ENCODE measurements at regions not wholly inside any gene's neighbourhood (a gene's known extent, or its start where the extent isn't known, plus 50 kb on each side); places are given as distances from the start of the nearest gene placed in this dataset.

- H3K4me1 ChIP-seq, result no peaks in the 10 kb centered on the region
- H4K20me1 ChIP-seq, result no peaks in the 10 kb centered on the region
- H3K27me3 ChIP-seq, result no peaks in the 10 kb centered on the region
- H3K36me3 ChIP-seq, result no peaks in the 10 kb centered on the region
- H3K27ac ChIP-seq, result no peak overlapping the region
- no peak overlapping the region for H3K4me3 ChIP-seq
- TF ChIP-seq Cebpa-rat (IDR thresholded peaks at IDR 0.05), result no peak
- H3K9ac ChIP-seq, result no peak overlapping the region
- H3K9me3 ChIP-seq, result no peaks in the 10 kb centered on the region
- no peak overlapping the region for H3K4me2 ChIP-seq
These were observed 792.1 kb upstream of the ARGLU1 start for GRCh38 chr13:107360010-107360409.

DNA sequence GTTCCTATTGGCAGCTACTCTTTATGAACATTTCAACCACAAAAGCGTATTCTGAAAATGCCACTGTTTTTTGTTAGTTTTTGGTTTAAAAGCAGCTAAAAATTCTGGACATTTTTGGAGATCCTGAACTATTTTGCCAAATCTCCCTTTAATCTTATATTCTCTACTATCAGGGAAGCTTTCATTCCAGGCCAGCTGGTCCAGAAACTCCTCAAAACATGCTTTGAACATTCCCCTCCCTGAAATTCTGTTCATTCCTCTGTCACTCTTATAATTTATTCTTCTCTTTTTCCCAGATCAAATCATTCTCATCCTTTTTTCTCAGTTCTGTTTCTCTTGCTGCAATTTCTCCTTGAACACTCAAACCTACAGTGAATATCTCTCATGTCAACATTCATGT is 790.9 kb upstream of the ARGLU1 start:
- Histone ChIP-seq H3K9ac (no peak overlapping the region), H3K4me3 (no peak overlapping the region), H3K27ac (no peak overlapping the region), H3K36me3 (no peaks in the 10 kb centered on the region), H3K4me1 (no peaks in the 10 kb centered on the region), H4K20me1 (no peaks in the 10 kb centered on the region), H3K4me2 (no peak overlapping the region), H3K9me3 (no peaks in the 10 kb centered on the region), H3K27me3 (no peaks in the 10 kb centered on the region)
- no peak for TF ChIP-seq Cebpa-rat (IDR thresholded peaks at IDR 0.05)

DNA sequence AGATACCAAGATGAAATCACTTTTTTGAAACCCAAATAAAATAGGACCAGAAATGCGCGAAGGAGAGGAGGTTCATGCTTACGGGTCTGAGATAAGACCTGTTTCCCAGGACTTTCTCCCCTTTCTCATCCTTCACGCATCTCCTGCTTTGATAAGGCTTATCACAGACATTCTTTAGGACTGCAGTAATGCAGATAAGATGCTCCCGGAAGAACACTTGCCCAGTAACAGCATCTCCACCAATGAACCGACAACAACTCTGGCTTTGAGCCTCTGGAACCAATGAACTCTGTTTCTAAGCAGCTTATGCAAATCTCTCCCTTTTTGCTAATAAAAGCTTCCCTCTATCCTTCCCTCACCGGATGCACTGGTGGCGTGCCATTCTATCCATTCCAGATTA is 783.4 kb upstream of the ARGLU1 start:
- Histone ChIP-seq H3K9ac (no peak overlapping the region), H3K27ac (no peak overlapping the region), H3K36me3 (no peaks in the 10 kb centered on the region), H3K9me3 (no peaks in the 10 kb centered on the region), H3K27me3 (no peaks in the 10 kb centered on the region), H3K4me2 (no peak overlapping the region), H3K4me3 (no peak overlapping the region), H3K4me1 (no peaks in the 10 kb centered on the region), H4K20me1 (no peaks in the 10 kb centered on the region)
- no peak for TF ChIP-seq Cebpa-rat (IDR thresholded peaks at IDR 0.05)

- no peak overlapping the region for H3K4me3 ChIP-seq
- no peak for TF ChIP-seq Cebpa-rat (IDR thresholded peaks at IDR 0.05)
- no peak overlapping the region for H3K9ac ChIP-seq
- H3K27me3 ChIP-seq, result no peaks in the 10 kb centered on the region
- H3K36me3 ChIP-seq, result no peaks in the 10 kb centered on the region
- no peaks in the 10 kb centered on the region for H4K20me1 ChIP-seq
- no peaks in the 10 kb centered on the region for H3K9me3 ChIP-seq
- no peak overlapping the region for H3K4me2 ChIP-seq
- H3K27ac ChIP-seq, result no peak overlapping the region
- H3K4me1 ChIP-seq, result peaks cover 7% of the 10 kb centered on the region; the same call in 1 of the 2 replicates
These were observed 781.0 kb upstream of the ARGLU1 start for GRCh38 chr13:107348925-107349324.

- Histone ChIP-seq H3K27ac (no peak overlapping the region), H3K9me3 (peaks cover under 1% of the 10 kb centered on the region; the same call in 1 of the 2 replicates), H3K27me3 (no peaks in the 10 kb centered on the region), H4K20me1 (no peaks in the 10 kb centered on the region), H3K4me2 (no peak overlapping the region), H3K9ac (no peak overlapping the region), H3K36me3 (no peaks in the 10 kb centered on the region), H3K4me1 (peaks cover 7% of the 10 kb centered on the region; the same call in 1 of the 2 replicates), H3K4me3 (no peak overlapping the region)
- TF ChIP-seq Cebpa-rat (IDR thresholded peaks at IDR 0.05), result no peak
These were observed 780.5 kb upstream of the ARGLU1 start for GRCh38 chr13:107348471-107348870.

DNA sequence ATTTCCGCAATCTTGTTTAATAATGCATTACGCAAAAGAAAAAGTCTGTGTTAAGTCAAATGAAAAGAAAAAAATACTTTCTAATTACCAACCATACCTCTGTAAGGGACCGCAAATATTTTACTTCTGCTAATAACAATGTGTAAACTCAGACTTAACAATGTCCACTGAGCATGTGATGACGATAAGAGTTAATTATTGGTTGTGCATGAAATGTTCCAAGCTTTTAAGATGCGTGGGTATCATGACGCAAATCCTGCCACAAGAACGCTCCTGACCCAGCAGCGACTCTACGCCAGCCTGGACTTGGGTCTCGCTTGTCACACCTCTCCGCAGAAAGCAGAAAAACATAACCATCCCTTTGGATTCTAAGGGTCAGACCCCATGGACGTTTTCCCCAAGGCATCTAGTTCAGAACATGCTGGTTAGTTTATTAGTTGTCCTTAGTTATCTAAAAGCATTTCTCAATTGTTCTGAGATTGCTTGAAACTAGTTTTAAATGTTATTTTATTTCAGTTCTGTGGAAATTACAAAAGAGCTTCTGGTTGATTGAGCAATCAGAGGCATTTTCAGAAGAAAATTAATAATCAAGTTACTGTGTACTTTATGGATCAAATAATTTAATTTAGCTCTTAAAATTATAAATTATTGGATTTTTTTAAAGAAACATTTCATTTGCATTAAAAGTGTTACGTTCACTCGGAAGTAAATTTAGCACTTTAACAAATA is 779.9 kb upstream of the ARGLU1 start:
- no peak for TF ChIP-seq Cebpa-rat (IDR thresholded peaks at IDR 0.05)
- H3K4me2 ChIP-seq, result no peak overlapping the region
- no peak overlapping the region for H3K4me3 ChIP-seq
- no peaks in the 10 kb centered on the region for H3K36me3 ChIP-seq
- no peaks in the 10 kb centered on the region for H3K27me3 ChIP-seq
- H3K9ac ChIP-seq, result no peak overlapping the region
- H3K27ac ChIP-seq, result no peak overlapping the region
- H4K20me1 ChIP-seq, result no peaks in the 10 kb centered on the region
- peaks cover 7% of the 10 kb centered on the region; the same call in 1 of the 2 replicates for H3K4me1 ChIP-seq
- peaks cover 6% of the 10 kb centered on the region for H3K9me3 ChIP-seq

- Histone ChIP-seq H3K27ac (no peak overlapping the region), H3K9me3 (peaks cover 6% of the 10 kb centered on the region), H4K20me1 (no peaks in the 10 kb centered on the region), H3K36me3 (no peaks in the 10 kb centered on the region), H3K4me3 (no peak overlapping the region), H3K4me2 (no peak overlapping the region), H3K9ac (no peak overlapping the region), H3K27me3 (no peaks in the 10 kb centered on the region), H3K4me1 (peaks cover 7% of the 10 kb centered on the region; the same call in 1 of the 2 replicates)
- TF ChIP-seq Cebpa-rat (IDR thresholded peaks at IDR 0.05), result no peak
These were observed 774.8 kb upstream of the ARGLU1 start for GRCh38 chr13:107342747-107343146.

DNA sequence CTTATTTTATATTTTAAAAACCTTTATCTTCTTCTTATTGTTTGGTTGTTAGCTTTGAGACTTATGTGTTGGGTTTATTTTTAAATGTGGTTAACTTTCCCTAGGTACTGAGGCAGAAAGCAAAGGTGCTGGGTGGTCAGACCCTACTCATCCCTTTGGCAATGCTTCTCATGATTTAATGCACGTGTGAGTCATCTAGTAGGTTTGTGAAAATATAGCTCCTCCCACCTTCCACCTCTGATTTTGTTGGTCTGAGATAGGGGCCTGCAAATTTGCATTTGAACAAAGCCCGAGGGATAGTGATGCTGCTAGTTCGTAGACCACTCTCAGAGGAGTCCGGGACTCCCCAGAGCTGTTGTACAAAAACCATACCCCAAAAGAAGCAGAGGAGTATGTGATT is 771.3 kb upstream of the ARGLU1 start:
- Histone ChIP-seq H3K27ac (no peak overlapping the region), H3K9me3 (peaks cover 6% of the 10 kb centered on the region), H3K4me2 (no peak overlapping the region), H3K27me3 (no peaks in the 10 kb centered on the region), H3K4me1 (no peaks in the 10 kb centered on the region), H3K4me3 (no peak overlapping the region), H3K9ac (no peak overlapping the region), H4K20me1 (no peaks in the 10 kb centered on the region), H3K36me3 (no peaks in the 10 kb centered on the region)
- no peak for TF ChIP-seq Cebpa-rat (IDR thresholded peaks at IDR 0.05)

- Histone ChIP-seq H3K4me3 (no peak overlapping the region), H3K4me2 (no peak overlapping the region), H3K27me3 (no peaks in the 10 kb centered on the region), H3K9ac (no peak overlapping the region), H3K4me1 (no peaks in the 10 kb centered on the region), H3K27ac (no peak overlapping the region), H4K20me1 (no peaks in the 10 kb centered on the region), H3K9me3 (no peaks in the 10 kb centered on the region), H3K36me3 (no peaks in the 10 kb centered on the region)
- TF ChIP-seq Cebpa-rat (IDR thresholded peaks at IDR 0.05), result no peak
These were observed 764.3 kb upstream of the ARGLU1 start for GRCh38 chr13:107332188-107332587.

- no peak overlapping the region for H3K9ac ChIP-seq
- no peak overlapping the region for H3K27ac ChIP-seq
- H3K4me1 ChIP-seq, result no peaks in the 10 kb centered on the region
- no peaks in the 10 kb centered on the region for H3K9me3 ChIP-seq
- H3K27me3 ChIP-seq, result no peaks in the 10 kb centered on the region
- no peak overlapping the region for H3K4me2 ChIP-seq
- H4K20me1 ChIP-seq, result no peaks in the 10 kb centered on the region
- TF ChIP-seq Cebpa-rat (IDR thresholded peaks at IDR 0.05), result no peak
- no peaks in the 10 kb centered on the region for H3K36me3 ChIP-seq
- no peak overlapping the region for H3K4me3 ChIP-seq
These were observed 763.4 kb upstream of the ARGLU1 start for GRCh38 chr13:107331359-107331758.

- no peak overlapping the region for H3K4me2 ChIP-seq
These were observed 762.5 kb upstream of the ARGLU1 start for GRCh38 chr13:107330484-107330883.

More at GRCh38 chr13:107330484-107330883, 762.5 kb upstream of the ARGLU1 start:
- Histone ChIP-seq H3K9me3 (no peaks in the 10 kb centered on the region), H3K9ac (no peak overlapping the region), H4K20me1 (no peaks in the 10 kb centered on the region), H3K27ac (no peak overlapping the region), H3K27me3 (no peaks in the 10 kb centered on the region), H3K36me3 (no peaks in the 10 kb centered on the region), H3K4me3 (no peak overlapping the region), H3K4me1 (no peaks in the 10 kb centered on the region)
- TF ChIP-seq Cebpa-rat (IDR thresholded peaks at IDR 0.05), result no peak
